Sigmoid colon (tissue), 4 donors: ENCODE measurements at regions not wholly inside any gene's neighbourhood (a gene's known extent, or its start where the extent isn't known, plus 50 kb on each side); places are given as distances from the start of the nearest gene placed in this dataset.

Source experiments
- CTCF ChIP-seq, 4 experiments: fragments of 450-650 bp in 3 of 4; fragments of 200-600 bp in 1 of 4; IDR thresholded peaks; one replicate each; pipeline ENCODE4 v1.5.1; 2016 to 2019; ENCODE audit warnings: antibody characterized with exemption in 4 of 4, mild to moderate bottlenecking in 3 of 4, moderate library complexity in 2 of 4
- EP300 ChIP-seq, 4 donors: sonication (generic); formaldehyde crosslinking; IDR thresholded peaks; one replicate each; pipeline ENCODE4 v1.6.1; 2017; ENCODE audit warnings: antibody characterized with exemption in 4 of 4

GRCh38 chr4:165726831-165727230 is 146.2 kb upstream of the TLL1 start:
- TF ChIP-seq EP300 (IDR thresholded peaks at IDR 0.05) (no peak), CTCF (IDR thresholded peaks at IDR 0.05) (no peak)
